ENCODE measurements at regions not wholly inside any gene's neighbourhood (a gene's known extent, or its start where the extent isn't known, plus 50 kb on each side); places are given as distances from the start of the nearest gene placed in this dataset.

DNA sequence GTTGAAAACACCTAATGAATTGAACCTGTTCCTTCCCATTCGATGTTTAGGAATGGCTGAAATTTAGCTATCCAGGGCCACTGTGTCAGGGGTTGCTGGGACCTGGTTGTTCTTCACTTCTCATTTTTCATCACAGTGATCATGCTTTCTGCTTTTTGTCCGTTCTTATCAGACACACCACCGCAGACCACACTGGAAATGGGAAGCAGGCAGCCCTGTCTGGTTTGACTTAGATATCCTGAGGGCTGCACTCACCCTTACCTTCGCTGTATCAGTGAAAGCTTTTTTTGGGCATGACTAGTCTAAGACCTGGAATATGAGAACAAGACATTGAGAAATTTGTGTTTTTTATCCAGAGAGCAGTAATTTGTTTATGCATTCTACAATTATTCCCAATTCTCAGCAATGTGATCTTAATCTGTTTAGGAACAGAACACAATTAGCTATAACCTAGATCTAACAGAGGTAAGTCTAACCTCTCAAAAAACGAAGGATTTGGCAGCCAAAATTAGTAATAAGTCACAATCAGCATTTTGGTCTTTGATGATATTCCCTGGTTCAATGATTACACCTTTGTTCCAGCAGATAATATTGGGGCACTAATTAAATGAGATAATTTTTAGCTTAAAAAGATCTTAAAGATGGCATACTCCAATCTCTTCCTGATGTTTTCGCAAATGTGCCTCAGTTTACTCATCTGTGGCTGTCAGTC lies 126.0 kb upstream of the GOT2 start (continued):
- TF ChIP-seq, protein P1, sequence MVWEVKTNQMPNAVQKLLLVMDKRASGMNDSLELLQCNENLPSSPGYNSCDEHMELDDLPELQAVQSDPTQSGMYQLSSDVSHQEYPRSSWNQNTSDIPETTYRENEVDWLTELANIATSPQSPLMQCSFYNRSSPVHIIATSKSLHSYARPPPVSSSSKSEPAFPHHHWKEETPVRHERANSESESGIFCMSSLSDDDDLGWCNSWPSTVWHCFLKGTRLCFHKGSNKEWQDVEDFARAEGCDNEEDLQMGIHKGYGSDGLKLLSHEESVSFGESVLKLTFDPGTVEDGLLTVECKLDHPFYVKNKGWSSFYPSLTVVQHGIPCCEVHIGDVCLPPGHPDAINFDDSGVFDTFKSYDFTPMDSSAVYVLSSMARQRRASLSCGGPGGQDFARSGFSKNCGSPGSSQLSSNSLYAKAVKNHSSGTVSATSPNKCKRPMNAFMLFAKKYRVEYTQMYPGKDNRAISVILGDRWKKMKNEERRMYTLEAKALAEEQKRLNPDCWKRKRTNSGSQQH (CRISPR knock-in tag; IDR thresholded peaks at IDR 0.05): no peak
- TF ChIP-seq TRIM24 (IDR thresholded peaks at IDR 0.05) (peak; percentile 90 to 92), GATA2 (CRISPR knock-in tag; IDR thresholded peaks at IDR 0.05) (peak; percentile 93), PHB2 (IDR thresholded peaks at IDR 0.05; ENCODE audit: low read depth) (peak; percentile 72), ZEB2 (IDR thresholded peaks at IDR 0.05) (peak; percentile 70; the same call in 1 of the 2 replicates), MEIS2 (IDR thresholded peaks at IDR 0.05; ENCODE audit: partially characterized antibody) (peak; percentile 91), ZKSCAN3 (CRISPR knock-in tag; IDR thresholded peaks at IDR 0.05) (no peak), ZNF274 (IDR thresholded peaks at IDR 0.05; ENCODE audit: borderline replicate concordance, low read depth, low read length) (peak; percentile 69; the same call in 1 of the 2 replicates), MEF2A (IDR thresholded peaks at IDR 0.05; ENCODE audit: control insufficient read depth, low read depth, low read length) (peak; percentile 70; the same call in 1 of the 2 replicates), SIRT6 (IDR thresholded peaks at IDR 0.05; ENCODE audit: low read depth, low read length) (no peak), TBL1XR1 (IDR thresholded peaks at IDR 0.05; ENCODE audit: low read length in 2 of 2) (peak; percentile 81 to 85; a peak in 3 of 4 replicates), SMAD4 (CRISPR knock-in tag; conservative IDR thresholded peaks at IDR 0.05) (peak; percentile 48; the same call in 1 of the 2 replicates), LCOR (CRISPR knock-in tag; IDR thresholded peaks at IDR 0.05) (peak; percentile 93), NR2F6 (CRISPR knock-in tag; IDR thresholded peaks at IDR 0.05) (no peak), PHTF2 (CRISPR knock-in tag; IDR thresholded peaks at IDR 0.05) (no peak), PYGO2 (tag; IDR thresholded peaks at IDR 0.05) (no peak), ZNF766 (CRISPR knock-in tag; conservative IDR thresholded peaks at IDR 0.05) (0 out of 2 replicates have a peak, but pooled peaks have one; percentile 69), ZKSCAN8 (CRISPR knock-in tag; IDR thresholded peaks at IDR 0.05) (no peak), ZBTB17 (CRISPR knock-in tag; IDR thresholded peaks at IDR 0.05) (no peak)
- TF ChIP-seq, protein P2, sequence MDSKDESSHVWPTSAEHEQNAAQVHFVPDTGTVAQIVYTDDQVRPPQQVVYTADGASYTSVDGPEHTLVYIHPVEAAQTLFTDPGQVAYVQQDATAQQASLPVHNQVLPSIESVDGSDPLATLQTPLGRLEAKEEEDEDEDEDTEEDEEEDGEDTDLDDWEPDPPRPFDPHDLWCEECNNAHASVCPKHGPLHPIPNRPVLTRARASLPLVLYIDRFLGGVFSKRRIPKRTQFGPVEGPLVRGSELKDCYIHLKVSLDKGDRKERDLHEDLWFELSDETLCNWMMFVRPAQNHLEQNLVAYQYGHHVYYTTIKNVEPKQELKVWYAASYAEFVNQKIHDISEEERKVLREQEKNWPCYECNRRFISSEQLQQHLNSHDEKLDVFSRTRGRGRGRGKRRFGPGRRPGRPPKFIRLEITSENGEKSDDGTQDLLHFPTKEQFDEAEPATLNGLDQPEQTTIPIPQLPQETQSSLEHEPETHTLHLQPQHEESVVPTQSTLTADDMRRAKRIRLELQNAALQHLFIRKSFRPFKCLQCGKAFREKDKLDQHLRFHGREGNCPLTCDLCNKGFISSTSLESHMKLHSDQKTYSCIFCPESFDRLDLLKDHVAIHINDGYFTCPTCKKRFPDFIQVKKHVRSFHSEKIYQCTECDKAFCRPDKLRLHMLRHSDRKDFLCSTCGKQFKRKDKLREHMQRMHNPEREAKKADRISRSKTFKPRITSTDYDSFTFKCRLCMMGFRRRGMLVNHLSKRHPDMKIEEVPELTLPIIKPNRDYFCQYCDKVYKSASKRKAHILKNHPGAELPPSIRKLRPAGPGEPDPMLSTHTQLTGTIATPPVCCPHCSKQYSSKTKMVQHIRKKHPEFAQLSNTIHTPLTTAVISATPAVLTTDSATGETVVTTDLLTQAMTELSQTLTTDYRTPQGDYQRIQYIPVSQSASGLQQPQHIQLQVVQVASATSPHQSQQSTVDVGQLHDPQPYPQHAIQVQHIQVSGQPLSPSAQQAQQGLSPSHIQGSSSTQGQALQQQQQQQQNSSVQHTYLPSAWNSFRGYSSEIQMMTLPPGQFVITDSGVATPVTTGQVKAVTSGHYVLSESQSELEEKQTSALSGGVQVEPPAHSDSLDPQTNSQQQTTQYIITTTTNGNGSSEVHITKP (IDR thresholded peaks at IDR 0.05; ENCODE audit: partially characterized antibody): peak; percentile 7
- TF ChIP-seq, protein P3, sequence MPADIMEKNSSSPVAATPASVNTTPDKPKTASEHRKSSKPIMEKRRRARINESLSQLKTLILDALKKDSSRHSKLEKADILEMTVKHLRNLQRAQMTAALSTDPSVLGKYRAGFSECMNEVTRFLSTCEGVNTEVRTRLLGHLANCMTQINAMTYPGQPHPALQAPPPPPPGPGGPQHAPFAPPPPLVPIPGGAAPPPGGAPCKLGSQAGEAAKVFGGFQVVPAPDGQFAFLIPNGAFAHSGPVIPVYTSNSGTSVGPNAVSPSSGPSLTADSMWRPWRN (IDR thresholded peaks at IDR 0.05; ENCODE audit: low read depth): no peak
- TF ChIP-seq, protein P4, sequence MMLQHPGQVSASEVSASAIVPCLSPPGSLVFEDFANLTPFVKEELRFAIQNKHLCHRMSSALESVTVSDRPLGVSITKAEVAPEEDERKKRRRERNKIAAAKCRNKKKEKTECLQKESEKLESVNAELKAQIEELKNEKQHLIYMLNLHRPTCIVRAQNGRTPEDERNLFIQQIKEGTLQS (IDR thresholded peaks at IDR 0.05): 0 out of 2 replicates have a peak, but pooled peaks have one; percentile 11
- TF ChIP-seq, protein P4 (CRISPR knock-in tag; conservative IDR thresholded peaks at IDR 0.05): no peak
